HG03442 (cell line): ENCODE measurements at regions not wholly inside any gene's neighbourhood (a gene's known extent, or its start where the extent isn't known, plus 50 kb on each side); places are given as distances from the start of the nearest gene placed in this dataset.
"Not testable (repeated sequence)": the region's sequence is repeated elsewhere in the genome, so short reads cannot be mapped to it uniquely, and the experiment has no call there.

ENCODE experiments used
- ATAC-seq: cut with Tn5 transposase; IDR thresholded peaks from one replicate; pipeline ENCODE4 v1.9.1; 2021; ENCODE audit warnings: mild to moderate bottlenecking, moderate library complexity; ENCODE audit not compliant: unreplicated experiment

DNA sequence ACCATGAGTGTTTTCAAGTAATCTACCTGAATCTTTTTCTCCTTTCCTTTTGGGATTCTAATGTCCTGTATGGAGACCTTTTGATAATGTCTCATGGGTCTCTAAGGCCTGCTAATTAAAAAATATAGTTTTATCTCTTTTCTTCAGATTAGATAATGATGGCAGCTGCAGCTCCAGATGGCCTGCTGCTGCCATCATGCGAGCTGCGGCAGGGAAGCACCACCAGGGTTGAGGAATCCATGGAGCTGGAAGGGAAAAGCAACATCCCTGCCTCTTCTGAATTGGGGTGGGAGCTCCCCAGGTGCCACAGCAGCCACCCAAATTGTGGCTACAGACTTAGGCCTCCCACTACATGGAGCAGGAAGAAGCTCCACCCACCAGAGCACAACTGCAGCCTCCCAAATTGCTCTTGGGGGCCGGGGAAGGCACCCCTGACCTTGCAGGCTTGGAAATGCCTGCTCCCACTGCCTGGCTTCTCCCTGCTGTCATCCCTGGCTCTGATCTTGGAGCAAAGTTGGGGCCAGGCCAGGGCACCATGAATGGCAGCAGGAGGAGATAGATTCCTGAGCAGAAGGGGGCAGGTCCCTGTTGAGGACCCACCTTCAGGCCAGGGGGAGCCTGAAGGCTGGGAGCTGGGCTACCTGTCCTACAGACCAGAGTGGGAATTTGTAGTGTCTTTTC, 189.6 kb upstream of the MAN1A1 start:
- ATAC-seq: no peak

DNA sequence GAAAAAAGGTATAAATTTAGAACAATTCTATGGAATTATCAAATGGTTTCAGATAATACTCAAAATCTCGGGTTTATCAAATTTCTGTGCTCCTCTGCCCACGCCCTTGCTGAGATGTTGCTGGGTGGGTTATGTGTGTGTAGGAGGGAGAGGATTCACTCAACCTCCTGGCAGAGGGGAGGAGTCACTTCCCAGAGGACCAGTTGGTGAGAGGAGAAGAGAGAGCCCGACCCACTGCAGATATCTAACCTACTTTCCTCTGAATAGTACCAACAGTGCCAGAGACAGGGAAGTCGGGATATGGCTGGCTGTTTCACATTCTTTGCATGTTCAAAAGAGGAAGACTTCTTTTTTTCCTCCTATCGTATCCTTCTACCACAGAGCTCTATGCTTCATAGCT, 187.1 kb upstream of the MAN1A1 start:
- no peak for ATAC-seq

DNA sequence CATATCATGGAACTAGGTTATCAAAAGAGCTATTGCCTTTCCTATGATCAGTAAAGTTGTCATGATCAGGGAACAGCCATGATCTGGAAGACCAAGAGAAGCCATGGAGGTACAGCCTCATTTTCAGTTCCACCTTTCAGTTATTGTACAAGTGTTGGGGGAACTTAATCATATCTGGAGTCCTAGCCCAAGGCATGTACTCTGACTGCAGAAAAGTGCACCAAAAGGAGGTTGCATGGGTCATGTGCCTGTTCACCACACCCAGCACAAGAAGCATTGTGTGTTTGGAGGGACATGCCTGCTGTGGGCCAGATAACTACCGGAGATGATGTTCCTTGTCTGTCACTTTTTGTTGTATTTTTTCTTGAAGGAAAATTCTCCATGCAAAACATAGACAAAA, 185.8 kb upstream of the MAN1A1 start:
- peak; percentile 52 for ATAC-seq

DNA sequence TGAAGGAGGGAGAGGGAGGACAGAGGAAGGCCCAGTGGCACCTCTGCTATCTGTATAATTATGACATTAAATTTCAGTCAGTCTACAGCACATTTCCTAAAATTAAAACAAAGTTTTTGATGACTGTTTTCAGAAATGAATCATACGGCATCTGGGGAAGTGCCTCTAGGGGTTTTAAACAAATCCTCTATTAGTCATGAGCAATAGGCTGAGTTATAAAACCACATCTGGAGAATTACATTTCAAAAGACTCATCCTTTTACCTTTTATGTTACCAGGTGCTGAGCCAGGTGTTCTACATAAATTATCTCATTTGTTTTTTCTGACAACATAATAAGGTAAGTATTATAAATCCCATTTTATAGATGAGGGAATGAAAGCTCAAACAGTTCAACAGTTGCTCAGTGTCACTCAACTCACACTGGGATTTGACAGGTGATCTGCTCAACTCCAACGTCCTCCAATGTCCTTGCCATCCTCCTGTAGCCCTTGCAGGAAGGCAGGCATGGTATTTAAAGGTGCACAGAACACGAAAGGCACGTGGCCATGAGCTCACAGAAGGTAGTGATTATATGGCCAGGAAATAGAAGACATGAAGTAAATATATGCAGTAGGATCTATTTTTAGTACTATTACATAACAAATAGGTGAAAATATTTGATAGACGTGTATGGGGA, 184.2 kb upstream of the MAN1A1 start:
- peak; percentile 74 for ATAC-seq

DNA sequence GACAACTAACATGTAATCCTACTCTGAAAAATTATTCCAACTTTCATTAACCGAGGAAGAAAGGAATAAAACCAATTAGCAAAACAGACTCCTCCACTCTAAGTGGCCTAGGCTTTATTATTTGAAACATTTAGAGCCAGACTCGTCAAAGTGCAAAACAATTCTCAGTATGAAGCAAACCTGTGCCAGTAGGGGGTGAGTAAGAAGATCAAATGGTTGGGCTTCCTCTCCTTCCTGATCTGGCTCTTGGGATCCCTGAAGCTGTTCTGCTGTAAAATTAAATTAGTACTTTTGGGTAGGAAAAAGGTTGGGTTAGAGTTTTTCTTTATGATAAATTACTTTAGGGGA, 177.6 kb upstream of the MAN1A1 start:
- no peak for ATAC-seq

DNA sequence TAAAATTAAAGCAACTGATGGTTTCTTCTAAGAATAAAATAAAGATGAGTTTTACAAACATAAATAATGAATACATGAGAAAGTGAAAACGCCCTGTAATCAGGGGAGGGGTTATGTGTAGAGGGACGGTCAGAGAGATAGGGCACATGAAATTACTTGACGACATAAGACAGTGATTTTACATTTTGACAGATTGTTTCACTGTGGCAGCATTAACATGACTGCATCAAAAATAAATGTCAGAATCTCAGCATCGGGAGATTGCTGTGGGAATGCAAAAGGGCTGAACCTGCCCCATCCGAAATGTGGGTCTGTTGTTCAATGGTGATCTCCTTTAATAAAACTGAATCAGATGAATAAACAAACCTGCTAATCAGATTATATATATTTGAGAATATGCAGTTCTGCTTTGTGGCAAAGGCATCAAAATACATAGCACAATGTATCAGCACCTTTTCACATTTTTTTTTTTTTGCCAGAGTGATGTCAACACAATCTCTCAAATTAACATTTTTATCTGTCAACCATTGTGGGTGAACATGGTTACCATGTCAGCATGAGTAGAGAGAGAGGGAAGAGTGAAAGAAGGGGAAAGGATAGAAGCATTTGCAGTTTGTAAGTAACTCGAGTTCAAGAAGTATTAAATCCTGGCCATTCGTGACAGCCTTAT, 177.1 kb upstream of the MAN1A1 start:
- ATAC-seq: no peak

DNA sequence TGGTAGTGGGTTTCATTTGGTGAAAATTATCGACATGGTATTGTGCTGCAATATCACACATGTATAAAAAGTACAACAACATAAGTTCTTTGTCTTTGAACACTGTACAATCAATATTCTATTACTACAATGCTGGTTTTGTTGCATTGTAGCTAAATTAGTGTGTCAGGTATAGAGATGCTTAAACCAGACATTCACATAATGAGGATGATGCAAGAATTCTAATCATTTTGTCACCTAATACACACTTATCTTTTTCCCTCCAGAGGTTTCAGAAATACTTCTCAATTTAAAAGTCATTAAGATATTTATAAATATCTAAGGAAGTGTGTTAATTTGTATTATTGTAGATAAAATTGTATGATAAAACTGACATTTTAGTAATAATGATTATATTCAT, 174.8 kb upstream of the MAN1A1 start:
- ATAC-seq: no peak

DNA sequence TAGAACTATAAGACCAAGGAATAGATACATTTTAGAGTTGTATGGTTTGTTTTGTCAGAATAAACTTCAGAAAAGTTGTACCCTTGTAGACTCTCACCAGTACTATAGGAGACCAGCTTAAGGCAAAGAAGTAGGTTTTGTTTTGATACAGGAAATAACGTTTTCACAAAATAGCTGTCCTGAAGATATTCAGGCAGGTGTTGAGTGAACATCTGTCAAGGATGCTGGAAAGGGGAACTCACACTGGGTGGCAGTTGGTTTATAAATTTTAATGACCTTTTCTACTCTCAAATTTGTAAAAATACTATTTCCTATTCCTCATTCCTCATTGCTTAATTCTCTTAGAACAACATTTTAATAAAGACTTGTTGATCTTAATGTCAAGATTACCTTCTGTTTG, 174.0 kb upstream of the MAN1A1 start:
- ATAC-seq: no peak

DNA sequence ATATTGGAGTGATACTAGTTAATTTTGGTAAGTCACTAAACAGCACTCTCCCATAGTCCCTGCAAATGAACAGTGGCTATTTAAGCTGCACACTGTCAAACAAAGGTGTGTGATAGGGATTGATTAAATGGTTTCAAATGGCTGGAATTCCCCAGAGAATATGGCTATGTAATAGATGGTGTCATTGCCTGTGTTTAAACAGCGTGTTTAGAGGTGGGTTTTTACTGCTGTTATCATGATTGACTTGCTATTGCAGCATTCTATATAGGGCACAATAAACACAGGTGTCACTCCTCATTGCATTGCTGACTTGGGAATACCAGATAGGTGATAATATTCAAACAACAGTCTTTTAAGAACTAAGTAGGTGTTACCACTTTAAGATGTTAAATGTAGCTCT, 171.7 kb upstream of the MAN1A1 start:
- no peak for ATAC-seq

DNA sequence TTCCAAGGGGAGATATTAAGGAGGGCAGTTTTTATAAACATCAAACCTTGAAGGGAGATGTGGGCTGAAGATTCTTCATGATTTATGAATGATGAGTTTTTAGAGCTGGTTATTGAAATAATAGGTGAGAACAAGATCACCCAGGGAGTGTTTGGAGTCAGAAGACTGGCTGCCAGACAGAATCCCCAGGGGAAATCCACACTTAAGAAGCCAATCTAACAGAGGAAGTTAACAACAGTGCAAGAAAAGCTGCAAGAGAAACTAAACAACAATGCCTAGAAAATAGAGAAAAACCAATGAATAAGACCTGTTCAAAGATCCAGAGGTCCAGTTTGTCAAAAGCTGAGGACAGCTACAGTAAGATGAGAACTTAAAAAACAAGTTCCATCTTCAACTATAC, 167.9 kb upstream of the MAN1A1 start:
- ATAC-seq: no peak

DNA sequence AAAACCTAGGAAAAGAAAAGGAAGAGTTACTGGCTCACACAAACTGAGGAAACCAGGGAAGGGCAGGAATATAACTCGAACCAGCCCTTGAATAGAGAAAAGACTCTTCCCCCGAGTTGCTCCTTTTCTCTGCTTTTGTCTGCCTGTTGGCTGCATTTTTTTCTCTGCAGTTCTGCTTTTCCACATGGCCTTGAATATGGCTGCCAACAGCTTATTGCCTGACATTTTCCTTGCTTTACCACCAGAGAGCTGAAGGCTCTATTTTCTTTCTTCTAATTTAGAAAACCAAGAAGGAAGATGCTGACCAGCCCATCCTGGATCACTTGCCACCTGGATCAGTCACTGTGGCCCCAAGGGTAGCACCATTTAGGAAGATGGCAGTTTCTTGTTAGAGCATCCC, 164.8 kb upstream of the MAN1A1 start:
- ATAC-seq: no peak

DNA sequence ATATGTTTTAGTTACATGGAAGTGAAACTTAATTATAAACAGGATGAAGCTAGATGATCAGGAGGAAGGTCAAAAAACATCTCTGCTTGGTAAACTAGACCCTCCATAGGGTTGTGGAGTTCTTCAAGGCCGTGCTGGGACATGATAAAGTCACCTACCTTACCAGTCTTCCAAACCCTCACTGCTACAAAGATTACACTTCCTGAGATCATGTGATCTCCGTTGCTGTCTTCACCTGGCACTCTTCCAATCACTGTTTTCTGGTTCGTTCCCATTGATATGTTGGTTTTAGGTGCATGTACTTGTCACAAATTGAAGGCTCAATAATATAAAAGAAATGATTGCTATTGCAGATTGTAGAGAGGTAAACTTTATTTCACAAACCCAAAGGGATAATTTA, 161.5 kb upstream of the MAN1A1 start:
- ATAC-seq: no peak

DNA sequence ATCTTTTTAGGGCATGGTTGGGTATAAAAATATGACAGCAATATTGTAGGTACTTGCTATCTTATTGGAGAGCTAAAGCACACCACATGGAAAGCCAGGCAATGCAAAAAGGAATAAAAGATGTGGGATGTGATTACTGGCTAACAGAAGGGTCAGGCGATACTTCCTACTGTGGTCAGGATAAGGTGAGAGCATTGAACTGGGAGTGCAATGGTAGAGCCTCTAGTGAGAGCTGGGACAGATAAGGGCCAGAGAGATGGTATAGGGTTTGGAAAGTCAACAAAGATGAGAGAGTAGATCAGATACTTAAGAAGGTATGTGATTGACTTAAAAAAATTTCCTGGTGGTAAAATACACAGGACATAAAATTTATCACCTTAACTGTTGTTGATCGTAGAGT, 160.7 kb upstream of the MAN1A1 start:
- no peak for ATAC-seq

DNA sequence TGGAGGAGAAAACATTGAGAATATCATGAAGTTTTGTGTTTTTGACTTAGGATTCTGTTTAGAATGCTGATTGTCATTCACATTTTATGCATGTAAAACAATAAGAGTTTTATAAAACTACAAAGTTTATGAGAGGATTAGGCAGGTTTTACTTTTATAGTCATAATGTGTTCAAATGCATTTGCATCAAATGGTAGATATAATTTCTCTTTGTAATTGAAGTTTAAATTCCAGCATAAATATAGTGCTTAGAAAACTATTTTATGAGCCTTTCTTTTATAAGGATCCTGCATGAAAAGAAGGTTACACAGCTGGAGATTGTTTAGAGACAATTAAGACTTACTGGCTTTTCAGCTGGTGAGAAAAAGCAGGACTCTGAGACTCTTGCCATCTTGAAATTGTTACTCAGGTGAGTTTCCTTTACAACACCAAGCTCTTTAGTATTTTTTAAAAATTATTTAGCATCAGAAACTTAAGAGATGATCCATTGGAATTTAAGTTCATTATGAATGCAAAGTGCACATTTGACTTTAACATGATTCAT, 157.1 kb upstream of the MAN1A1 start:
- ATAC-seq: no peak

DNA sequence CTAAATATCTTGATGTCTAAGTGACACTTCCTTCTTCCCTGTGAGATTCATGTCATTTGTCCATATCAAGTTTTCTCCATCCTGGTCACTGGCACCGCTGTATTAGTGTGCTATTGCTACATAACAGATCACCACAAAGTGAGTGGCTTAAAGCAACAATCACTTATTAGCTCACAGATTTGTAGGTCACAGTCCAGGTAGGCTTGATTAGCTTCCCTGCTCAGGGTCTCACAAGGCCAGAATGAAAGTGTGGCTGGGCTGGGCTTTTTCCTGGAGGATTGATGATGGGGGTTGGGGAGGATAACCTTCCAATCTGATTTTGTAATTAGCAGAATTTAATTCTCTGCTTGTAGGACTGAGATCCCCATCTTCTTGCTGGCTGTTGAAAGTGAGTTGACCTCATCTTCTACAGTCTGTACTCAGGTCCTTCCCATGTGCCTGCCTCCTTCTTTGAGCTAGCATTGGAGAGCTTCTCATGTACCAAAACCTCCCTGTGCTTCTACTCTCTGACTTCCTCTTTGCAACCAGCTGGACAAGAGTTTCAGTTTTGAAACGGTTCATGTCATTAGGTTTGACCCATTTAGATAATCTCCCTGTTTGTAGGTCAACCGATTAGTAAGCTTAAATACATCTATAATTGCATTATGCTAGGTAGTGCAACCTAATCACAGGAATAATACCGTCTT, 152.4 kb upstream of the MAN1A1 start:
- ATAC-seq: peak; percentile 88

DNA sequence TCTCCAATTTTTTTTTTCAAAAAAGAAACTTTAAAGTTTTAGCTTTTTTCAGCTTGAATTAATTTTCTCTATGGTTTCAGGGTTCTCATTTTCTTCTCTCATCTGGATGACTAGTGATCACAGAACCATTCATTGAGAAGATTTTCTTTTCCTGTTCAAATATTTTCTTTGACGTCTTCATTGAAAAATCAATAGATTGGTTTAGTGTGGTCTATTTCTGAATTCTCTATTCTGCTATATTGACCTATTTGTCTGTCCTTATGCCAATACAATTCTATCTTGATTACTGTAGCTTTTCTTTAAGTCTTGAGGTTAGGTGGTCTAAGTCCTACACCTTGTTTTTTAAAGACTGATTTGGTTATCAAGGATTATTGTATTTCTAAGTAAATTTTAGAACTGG, 150.2 kb upstream of the MAN1A1 start:
- ATAC-seq: no peak

DNA sequence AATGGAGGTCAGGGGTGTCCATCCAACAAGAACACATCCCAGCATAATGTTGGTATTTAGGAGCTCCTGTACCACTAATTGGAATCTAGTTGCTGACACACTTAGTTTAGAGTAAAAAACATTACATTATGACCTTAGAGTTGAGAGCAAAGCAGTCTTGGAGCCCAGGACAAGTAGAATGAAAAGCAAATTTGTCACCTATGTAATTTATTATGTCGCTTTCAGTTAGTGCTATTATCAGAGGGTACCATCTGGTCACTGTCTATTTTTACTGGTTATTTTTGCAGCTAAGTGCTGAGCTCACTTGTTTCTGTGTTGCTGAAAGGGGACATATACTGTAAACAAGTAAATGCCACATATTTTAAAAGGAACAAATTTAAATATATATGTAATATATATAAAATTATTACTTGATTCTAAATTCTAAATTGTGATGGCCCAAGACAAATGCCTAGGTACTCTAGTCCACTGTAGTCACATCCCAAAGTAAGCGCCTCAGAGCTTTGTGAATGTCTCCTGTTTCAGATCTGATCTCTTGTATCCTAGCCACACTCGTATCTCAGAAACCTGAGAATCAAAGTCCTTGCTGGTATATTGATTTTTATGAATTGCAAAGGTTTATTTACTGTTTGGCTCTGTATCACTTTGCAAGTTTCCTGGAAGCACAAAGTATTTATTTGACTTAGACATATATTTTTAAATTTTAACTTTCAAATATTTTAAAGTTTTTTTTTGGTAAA, 148.6 kb upstream of the MAN1A1 start:
- no peak for ATAC-seq

DNA sequence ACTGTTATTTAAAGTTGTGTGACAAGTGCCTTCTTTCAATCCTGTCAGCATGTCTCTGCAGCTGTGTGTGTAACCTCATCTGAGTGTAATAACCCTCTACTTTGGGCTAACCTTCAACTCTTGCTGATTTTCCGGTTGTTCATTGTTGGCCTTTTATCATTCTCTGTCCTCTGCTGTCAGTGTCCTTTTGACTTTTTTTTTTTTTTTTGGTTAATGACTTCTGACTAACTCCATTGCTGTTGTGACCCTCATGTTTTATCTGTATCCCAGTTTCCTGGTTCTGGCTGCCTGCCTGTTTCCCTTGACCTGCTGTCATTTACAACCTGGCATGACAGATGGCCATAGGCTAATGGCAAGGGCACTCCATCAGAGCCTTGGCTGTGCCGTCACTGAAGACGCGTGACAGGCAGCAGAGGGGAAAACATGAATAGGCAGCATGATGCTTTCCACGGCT, 145.7 kb upstream of the MAN1A1 start:
- ATAC-seq: no peak

DNA sequence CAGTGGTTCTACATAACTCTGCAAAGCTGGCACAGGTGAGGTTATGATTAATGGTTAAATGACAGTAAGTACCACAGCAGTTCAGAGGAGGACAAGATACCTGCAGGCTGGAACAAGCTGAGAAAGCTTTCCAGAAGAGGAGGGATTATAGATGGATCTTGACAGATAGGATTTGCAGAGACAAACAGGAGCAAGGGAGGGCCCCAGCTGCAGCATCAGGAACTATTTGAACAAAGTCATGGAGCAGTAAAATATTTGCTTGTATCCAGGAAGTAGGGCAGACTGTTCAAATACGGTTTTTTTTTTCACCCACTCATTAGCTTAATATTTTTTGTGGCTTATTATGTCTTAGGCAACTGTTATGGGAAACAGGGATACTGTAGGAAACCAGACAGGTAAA, 144.4 kb upstream of the MAN1A1 start:
- no peak for ATAC-seq

DNA sequence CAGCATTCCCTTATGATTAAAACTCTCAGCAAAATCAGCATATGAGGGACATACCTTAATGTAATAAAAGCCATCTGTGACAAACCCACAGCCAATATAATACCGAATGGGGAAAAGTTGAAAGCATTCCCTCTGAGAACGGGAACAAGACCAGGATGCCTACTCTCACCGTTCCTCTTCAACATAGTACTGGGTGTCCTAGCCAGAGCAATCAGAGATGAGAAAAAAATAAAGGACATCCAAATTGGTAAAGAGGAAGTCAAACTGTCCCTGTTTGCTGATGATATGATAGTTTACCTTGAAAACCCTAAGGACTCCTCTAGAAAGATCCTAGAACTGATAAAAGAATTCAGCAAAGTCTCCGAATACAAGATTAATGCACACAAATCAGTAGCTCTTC, 141.6 kb upstream of the MAN1A1 start:
- ATAC-seq: not testable (repeated sequence)

DNA sequence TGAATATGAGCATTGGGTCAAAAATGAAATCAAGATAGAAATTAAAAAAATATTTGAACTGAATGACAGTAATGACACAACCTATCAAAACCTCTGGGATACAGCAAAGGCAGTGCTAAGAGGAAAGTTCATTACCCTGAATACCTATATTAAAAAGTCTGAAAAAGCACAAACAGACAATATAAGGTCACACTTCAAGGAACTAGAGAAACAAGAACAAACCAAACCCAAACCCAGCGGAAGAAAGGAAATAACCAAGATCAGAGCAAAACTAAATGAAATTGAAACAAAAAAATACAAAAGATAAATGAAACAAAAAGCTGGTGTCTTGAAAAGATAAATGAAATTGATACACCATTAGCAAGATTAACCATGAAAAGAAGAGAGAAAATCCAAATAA, 140.5 kb upstream of the MAN1A1 start:
- not testable (repeated sequence) for ATAC-seq
